IMR-90 (cell line): ENCODE measurements at regions not wholly inside any gene's neighbourhood (a gene's known extent, or its start where the extent isn't known, plus 50 kb on each side); places are given as distances from the start of the nearest gene placed in this dataset.

ENCODE experiments used
- ATAC-seq: fragments of 200-7000 bp; cut with Tn5 transposase; 2 replicates; pipeline ENCODE4 v1.9.1; 2020; ENCODE audit warnings: low read depth, mild to moderate bottlenecking, moderate library complexity
- BruUV-seq: library from RNA; stranded (reverse); fragments of 400-500 nt; replicated peaks from 2 replicates; lab custom pipeline; 2021; lab: Mats Ljungman, UMichigan
- CTCF ChIA-PET: fragments of 300-600 bp; formaldehyde crosslinking; extraction: SDS; loops from one replicate; lab custom pipeline; 2021; ENCODE audit warnings: antibody characterized with exemption; lab: Yijun Ruan, JAX
- POLR2A ChIA-PET: fragments of 300-600 bp; sonication (Branson Sonifier 250); formaldehyde crosslinking; loops from one replicate; lab custom pipeline; 2022; ENCODE audit warnings: antibody characterized with exemption; ENCODE audit not compliant: unreplicated experiment; lab: Charles Lee
- DNase-seq: peaks from one replicate; pipeline ENCODE4 v3.0.0; 2013
- H2AFZ ChIP-seq: replicated peaks from 2 replicates; pipeline ENCODE3; 2013; ENCODE audit warnings: low read length, mild to moderate bottlenecking; ENCODE audit not compliant: poor library complexity
- H2AK5ac ChIP-seq: 2 replicates; pipeline ENCODE4 v1.6.1; 2013; ENCODE audit warnings: low read depth, low read length, inconsistent platforms
- H2AK9ac ChIP-seq: replicated peaks from 2 replicates; pipeline ENCODE3; 2013; ENCODE audit warnings: mild to moderate bottlenecking, low read depth, low read length, moderate library complexity; ENCODE audit not compliant: poor library complexity
- H2BK120ac ChIP-seq: 2 replicates; pipeline ENCODE4 v1.6.1; 2013; ENCODE audit warnings: low read depth, low read length, inconsistent platforms
- H2BK15ac ChIP-seq: 3 replicates; pipeline ENCODE4 v1.6.1; 2013; ENCODE audit warnings: low read depth, low read length, inconsistent platforms
- H2BK20ac ChIP-seq: 2 replicates; pipeline ENCODE4 v1.6.1; 2013; ENCODE audit warnings: low read depth, mild to moderate bottlenecking, inconsistent platforms, low read length, moderate library complexity
- H2BK5ac ChIP-seq: 2 replicates; pipeline ENCODE4 v1.6.1; 2013; ENCODE audit warnings: mild to moderate bottlenecking, low read depth, low read length, inconsistent platforms; ENCODE audit not compliant: poor library complexity, severe bottlenecking
- H3K14ac ChIP-seq: replicated peaks from 2 replicates; pipeline ENCODE4 v1.6.1; 2013; ENCODE audit warnings: low read depth, low read length, inconsistent platforms
- H3K18ac ChIP-seq: 2 replicates; pipeline ENCODE4 v1.6.1; 2013; ENCODE audit warnings: low read depth, low read length, control low read depth
- H3K23ac ChIP-seq: 2 replicates; pipeline ENCODE4 v1.6.1; 2013; ENCODE audit warnings: low read depth, low read length, inconsistent platforms
- H3K27ac ChIP-seq: 2 replicates; pipeline ENCODE4 v1.5.1; 2013; ENCODE audit warnings: mild to moderate bottlenecking, control low read depth, low read length; ENCODE audit not compliant: insufficient read depth
- H3K27me3 ChIP-seq: 2 replicates; pipeline ENCODE4 v1.6.1; 2013; ENCODE audit warnings: low read length; ENCODE audit not compliant: control insufficient read depth, insufficient read depth
- H3K36me3 ChIP-seq: 2 replicates; pipeline ENCODE4 v1.6.1; 2013; ENCODE audit warnings: low read length, mixed read lengths; ENCODE audit not compliant: control insufficient read depth, insufficient read depth
- H3K4ac ChIP-seq: 2 replicates; pipeline ENCODE4 v1.6.1; 2013; ENCODE audit warnings: low read depth, low read length, inconsistent platforms
- H3K4me1 ChIP-seq: 2 replicates; pipeline ENCODE4 v1.6.1; 2013; ENCODE audit warnings: low read length, mixed read lengths; ENCODE audit not compliant: control insufficient read depth, insufficient read depth
- H3K4me2 ChIP-seq: 2 replicates; pipeline ENCODE4 v1.6.1; 2013; ENCODE audit warnings: low read depth, mild to moderate bottlenecking, control low read depth, low read length, moderate library complexity
- H3K4me3 ChIP-seq: 2 replicates; pipeline ENCODE4 v1.5.1; 2013; ENCODE audit warnings: low read depth, mild to moderate bottlenecking, control low read depth, low read length, moderate library complexity; ENCODE audit not compliant: insufficient read depth
- H3K56ac ChIP-seq: 2 replicates; pipeline ENCODE4 v1.6.1; 2013; ENCODE audit warnings: low read length, inconsistent platforms; ENCODE audit not compliant: insufficient read depth; ENCODE audit errors: extremely low read depth
- H3K79me1 ChIP-seq, 2 experiments: 2 replicates each; pipeline ENCODE4 v1.6.1; 2013; ENCODE audit warnings: low read length in 2 of 2, inconsistent platforms in 1 of 2, low read depth in 1 of 2
- H3K9ac ChIP-seq: 2 replicates; pipeline ENCODE4 v1.6.1; 2013; ENCODE audit warnings: low read depth, low read length, control low read depth
- H3K9me1 ChIP-seq: 2 replicates; pipeline ENCODE4 v1.6.1; 2013; ENCODE audit warnings: low read length, inconsistent platforms; ENCODE audit not compliant: insufficient read depth
- H3K9me3 ChIP-seq: 2 replicates; pipeline ENCODE4 v1.6.1; 2013; ENCODE audit warnings: low read length; ENCODE audit not compliant: control insufficient read depth, insufficient read depth
- H4K20me1 ChIP-seq: 2 replicates; pipeline ENCODE4 v1.6.1; 2013; ENCODE audit warnings: low read length, inconsistent platforms; ENCODE audit not compliant: insufficient read depth
- H4K5ac ChIP-seq: 2 replicates; pipeline ENCODE4 v1.6.1; 2013; ENCODE audit warnings: mild to moderate bottlenecking, low read depth, low read length, control low read depth
- H4K8ac ChIP-seq, 2 experiments: 2 replicates each; pipeline ENCODE4 v1.6.1; 2013; ENCODE audit warnings: low read depth in 2 of 2, low read length in 2 of 2, control low read depth in 1 of 2, inconsistent platforms in 1 of 2
- H4K91ac ChIP-seq: 2 replicates; pipeline ENCODE4 v1.6.1; 2013; ENCODE audit warnings: low read depth, low read length, inconsistent platforms; ENCODE audit not compliant: insufficient read depth
- CEBPB ChIP-seq: IDR thresholded peaks from 2 replicates; pipeline ENCODE4 v1.6.1; 2012; ENCODE audit warnings: low read depth, low read length, improper control_type of control experiment
- FOS ChIP-seq: fragments of 150-350 bp; IDR thresholded peaks from 2 replicates; pipeline ENCODE4 v1.6.1; 2016; ENCODE audit warnings: low read depth, low read length
- NFE2L2 ChIP-seq: fragments of 150-350 bp; IDR thresholded peaks from 2 replicates; pipeline ENCODE4 v1.6.1; 2016; ENCODE audit warnings: low read depth, mild to moderate bottlenecking, low read length
- RCOR1 ChIP-seq: IDR thresholded peaks from 2 replicates; pipeline ENCODE4 v1.6.1; 2012; ENCODE audit warnings: mild to moderate bottlenecking, low read length, improper control_type of control experiment; ENCODE audit not compliant: insufficient replicate concordance
- RFX5 ChIP-seq: IDR thresholded peaks from 2 replicates; pipeline ENCODE4 v1.8.0; 2012; ENCODE audit warnings: low read depth, mild to moderate bottlenecking, low read length, moderate library complexity
- SMC3 ChIP-seq: fragments of 150-350 bp; IDR thresholded peaks from 2 replicates; pipeline ENCODE4 v1.6.1; 2016; ENCODE audit warnings: low read depth, mild to moderate bottlenecking, antibody characterized with exemption, low read length, moderate library complexity
- WGBS, 2 experiments: methylation state at CpG; one replicate each; pipeline versions ENCODE4 v1.1.5 to v1.1.7; 2013; ENCODE audit warnings: missing lambda C conversion rate in 2 of 2; ENCODE audit not compliant: insufficient read length in 1 of 2; ENCODE audit errors: extremely low coverage in 2 of 2; 5-methylcytosine and 5-hydroxymethylcytosine counted together
- dilution Hi-C: fragments of 300-500 bp; cut with HindIII; formaldehyde crosslinking; loops from one replicate; pipeline ENCODE4 v1.14.3; 2018; ENCODE audit warnings: low sequenced_read_pairs; ENCODE audit not compliant: unreplicated experiment
- in situ Hi-C: fragments of 300-500 bp; cut with MboI; formaldehyde crosslinking; loops from 3 replicates; pipeline ENCODE4 v1.14.3; 2019; ENCODE audit warnings: low sequenced_read_pairs, inconsistent platforms, mixed read lengths
- intact Hi-C: fragments of 100-400 bp; cut with micrococcal nuclease; formaldehyde crosslinking; loops from 2 replicates; pipeline ENCODE4 v1.10.0; 2022

GRCh38 chr5:8474569-8474930 lies 605.6 kb downstream of the MTRR start:
- Histone ChIP-seq H3K27ac (no peak overlapping the region), H2BK20ac (no peak overlapping the region), H3K9me1 (no peaks in the 10 kb centered on the region), H3K27me3 (no peaks in the 10 kb centered on the region), H3K9me3 (peaks cover 7% of the 10 kb centered on the region; the same call in 1 of the 2 replicates), H2AK9ac (no peak overlapping the region), H3K9ac (no peak overlapping the region), H4K91ac (no peak overlapping the region), H3K4me3 (no peak overlapping the region), H3K36me3 (no peaks in the 10 kb centered on the region), H3K23ac (no peak overlapping the region), H3K4me2 (no peak overlapping the region), H3K4me1 (no peaks in the 10 kb centered on the region), H3K4ac (no peak overlapping the region), H2BK5ac (no peak overlapping the region), H3K56ac (no peak overlapping the region), H2BK15ac (no peak overlapping the region), H3K14ac (no peak overlapping the region), H4K5ac (no peak overlapping the region), H2AK5ac (no peak overlapping the region), H4K8ac (no peak overlapping the region), H2AFZ (no peak overlapping the region), H3K79me1 (no peaks in the 10 kb centered on the region), H4K20me1 (no peaks in the 10 kb centered on the region), H2BK120ac (no peak overlapping the region), H3K18ac (no peak overlapping the region)
- TF ChIP-seq SMC3 (no peak), NFE2L2 (no peak), CEBPB (no peak), RCOR1 (no peak), FOS (no peak), RFX5 (no peak)
- intact Hi-C loops (no loop called here), dilution Hi-C loops (no loop called here), in situ Hi-C loops (no loop called here)
- no CpG with 5 or more reads among the region's 1 CpG for WGBS, 2 experiments
- DNase-seq: no peak
- no TSS peak for BruUV-seq
- ATAC-seq: no peak
- POLR2A ChIA-PET: no interaction called here
- CTCF ChIA-PET: no interaction called here
